Lower leg skin (tissue), 4 donors: ENCODE measurements at regions not wholly inside any gene's neighbourhood (a gene's known extent, or its start where the extent isn't known, plus 50 kb on each side); places are given as distances from the start of the nearest gene placed in this dataset.

Experiments used
- DNase-seq, 2 donors: peaks; one replicate each; pipeline ENCODE4 v3.0.0-alpha.2; 2019; ENCODE audit warnings: low spot score in 2 of 2
- H3K4me3 ChIP-seq: fragments of 200-600 bp; sonication (generic); 2 replicates; pipeline ENCODE4 v1.5.1; 2017; ENCODE audit warnings: mild to moderate bottlenecking, low read depth; ENCODE audit not compliant: poor library complexity, severe bottlenecking
- CTCF ChIP-seq, 3 donors: fragments of 450-650 bp; IDR thresholded peaks; one replicate each; pipeline ENCODE4 v1.5.1; 2016; ENCODE audit warnings: antibody characterized with exemption in 3 of 3, mild to moderate bottlenecking in 3 of 3, moderate library complexity in 2 of 3
- POLR2A ChIP-seq, 2 donors: fragments of 450-650 bp; IDR thresholded peaks; one replicate each; pipeline ENCODE4 v1.6.1; 2016 to 2017; ENCODE audit warnings: antibody characterized with exemption in 2 of 2, mild to moderate bottlenecking in 1 of 2, moderate library complexity in 1 of 2
- WGBS, 2 donors: methylation state at CpG; one replicate each; pipeline ENCODE4 v1.1.5; 2018; 5-methylcytosine and 5-hydroxymethylcytosine counted together
- intact Hi-C: fragments of 100-400 bp; cut with DNase I; formaldehyde crosslinking; loops from one replicate; pipeline ENCODE4 v1.15.0; 2023; ENCODE audit warnings: low total_unique reads

- no peak for DNase-seq
- intact Hi-C loops = no loop called here
- TF ChIP-seq CTCF (IDR thresholded peaks at IDR 0.05) (no peak), POLR2A (IDR thresholded peaks at IDR 0.05) (no peak)
These were observed 95.9 kb upstream of the PTPRK start for GRCh38 chr6:128616342-128616741.

GRCh38 chr6:128606611-128607010 is 86.2 kb upstream of the PTPRK start:
- no peak overlapping the region for H3K4me3 ChIP-seq
- intact Hi-C loops = no loop called here
- WGBS, 2 donors = 81 to 92% methylated on average over 3 of the region's 3 CpGs
- TF ChIP-seq POLR2A (IDR thresholded peaks at IDR 0.05) = no peak
- TF ChIP-seq CTCF (IDR thresholded peaks at IDR 0.05) = no peak
- DNase-seq = no peak

More at GRCh38 chr6:128616342-128616741, 95.9 kb upstream of the PTPRK start:
- H3K4me3 ChIP-seq = no peak overlapping the region

- TF ChIP-seq CTCF (IDR thresholded peaks at IDR 0.05) (no peak), POLR2A (IDR thresholded peaks at IDR 0.05) (no peak)
- intact Hi-C loops = no loop called here
- no peak for DNase-seq
- 31 to 47% methylated on average over 2 of the region's 2 CpGs for WGBS, 2 donors
- no peak overlapping the region for H3K4me3 ChIP-seq
These were observed 85.6 kb upstream of the PTPRK start for GRCh38 chr6:128605961-128606360.

- TF ChIP-seq POLR2A (IDR thresholded peaks at IDR 0.05) = no peak
- intact Hi-C loops = no loop called here
- H3K4me3 ChIP-seq = no peak overlapping the region
- 63 to 75% methylated on average over 4 of the region's 4 CpGs for WGBS, 2 donors
- no peak for DNase-seq
These were observed 80.7 kb upstream of the PTPRK start for GRCh38 chr6:128601060-128601459.

- intact Hi-C loops = no loop called here
These were observed 80.1 kb upstream of the PTPRK start for GRCh38 chr6:128600397-128600951.

GRCh38 chr6:128599036-128599435 is 78.6 kb upstream of the PTPRK start:
- intact Hi-C loops = no loop called here
- TF ChIP-seq CTCF (IDR thresholded peaks at IDR 0.05) (no peak), POLR2A (IDR thresholded peaks at IDR 0.05) (no peak)
- WGBS, 2 donors = 53 to 57% methylated on average over 2 of the region's 2 CpGs
- H3K4me3 ChIP-seq = no peak overlapping the region
- DNase-seq = no peak

More at GRCh38 chr6:128600397-128600951, 80.1 kb upstream of the PTPRK start:
- no peak for DNase-seq
- TF ChIP-seq POLR2A (IDR thresholded peaks at IDR 0.05) (no peak), CTCF (IDR thresholded peaks at IDR 0.05) (no peak)
- no peak overlapping the region for H3K4me3 ChIP-seq
- WGBS, 2 donors = 38 to 49% methylated on average over 4 of the region's 4 CpGs
